H9 (cell line): ENCODE measurements at regions not wholly inside any gene's neighbourhood (a gene's known extent, or its start where the extent isn't known, plus 50 kb on each side); places are given as distances from the start of the nearest gene placed in this dataset.

Experiments
- DNase-seq: peaks from one replicate; pipeline ENCODE4 v3.0.0-alpha.2; 2017
- H2AFZ ChIP-seq: one replicate; pipeline ENCODE4 v1.6.1; 2013; ENCODE audit warnings: mild to moderate bottlenecking, low read length, control low read depth, moderate library complexity
- H2AK5ac ChIP-seq: 2 replicates; pipeline ENCODE4 v1.6.1; 2013; ENCODE audit warnings: low read length, control low read depth, mixed read lengths; ENCODE audit not compliant: insufficient read length
- H2BK120ac ChIP-seq: one replicate; pipeline ENCODE4 v1.6.1; 2013; ENCODE audit warnings: low read depth, mild to moderate bottlenecking, low read length, control low read depth, inconsistent platforms; ENCODE audit not compliant: poor library complexity, severe bottlenecking
- H2BK12ac ChIP-seq: 2 replicates; pipeline ENCODE4 v1.6.1; 2013; ENCODE audit warnings: low read length, control low read depth, mixed read lengths, low read depth; ENCODE audit not compliant: insufficient read length
- H2BK15ac ChIP-seq: 2 replicates; pipeline ENCODE4 v1.6.1; 2013; ENCODE audit warnings: low read depth, low read length, control low read depth
- H2BK20ac ChIP-seq: one replicate; pipeline ENCODE4 v1.6.1; 2013; ENCODE audit warnings: low read depth, mild to moderate bottlenecking, low read length, control low read depth, inconsistent platforms; ENCODE audit not compliant: poor library complexity, severe bottlenecking
- H2BK5ac ChIP-seq: 2 replicates; pipeline ENCODE4 v1.6.1; 2013; ENCODE audit warnings: low read length, control low read depth, mixed read lengths; ENCODE audit not compliant: insufficient read length
- H3K14ac ChIP-seq: 2 replicates; pipeline ENCODE4 v1.6.1; 2013; ENCODE audit warnings: low read length, control low read depth; ENCODE audit not compliant: insufficient read depth
- H3K18ac ChIP-seq: 2 replicates; pipeline ENCODE4 v1.6.1; 2013; ENCODE audit warnings: low read depth, mild to moderate bottlenecking, mixed read lengths, low read length, control low read depth; ENCODE audit not compliant: insufficient read length
- H3K23ac ChIP-seq: 2 replicates; pipeline ENCODE4 v1.6.1; 2013; ENCODE audit warnings: low read length, control low read depth, mixed read lengths, low read depth; ENCODE audit not compliant: insufficient read length
- H3K23me2 ChIP-seq: 2 replicates; pipeline ENCODE4 v1.6.1; 2013; ENCODE audit warnings: low read depth, mild to moderate bottlenecking, mixed read lengths, low read length, control low read depth; ENCODE audit not compliant: insufficient read length, poor library complexity, severe bottlenecking
- H3K27ac ChIP-seq: 2 replicates; pipeline ENCODE4 v1.5.1; 2013; ENCODE audit warnings: low read length, control low read depth, mixed read lengths, low read depth; ENCODE audit not compliant: insufficient read length
- H3K27me3 ChIP-seq: 2 replicates; pipeline ENCODE4 v1.6.1; 2013; ENCODE audit warnings: low read length, control low read depth, inconsistent platforms; ENCODE audit not compliant: insufficient read depth
- H3K4ac ChIP-seq: 2 replicates; pipeline ENCODE4 v1.6.1; 2013; ENCODE audit warnings: low read depth, mild to moderate bottlenecking, control low read depth, inconsistent platforms, low read length, moderate library complexity
- H3K4me1 ChIP-seq: 2 replicates; pipeline ENCODE4 v1.6.1; 2013; ENCODE audit warnings: low read length, control low read depth, inconsistent platforms; ENCODE audit not compliant: insufficient read depth
- H3K4me2 ChIP-seq: 2 replicates; pipeline ENCODE4 v1.6.1; 2013; ENCODE audit warnings: low read length, control low read depth, mixed read lengths; ENCODE audit not compliant: insufficient read length, insufficient read depth
- H3K56ac ChIP-seq: 2 replicates; pipeline ENCODE4 v1.6.1; 2013; ENCODE audit warnings: low read depth, mild to moderate bottlenecking, mixed read lengths, low read length, control low read depth; ENCODE audit not compliant: insufficient read length
- H3K79me1 ChIP-seq: 2 replicates; pipeline ENCODE4 v1.6.1; 2013; ENCODE audit warnings: low read depth, mild to moderate bottlenecking, moderate library complexity, low read length, control low read depth, inconsistent platforms; ENCODE audit not compliant: insufficient read depth, poor library complexity, severe bottlenecking
- H3K79me2 ChIP-seq: 2 replicates; pipeline ENCODE4 v1.6.1; 2013; ENCODE audit warnings: low read length, control low read depth, inconsistent platforms; ENCODE audit not compliant: insufficient read depth
- H3K9ac ChIP-seq: 2 replicates; pipeline ENCODE4 v1.6.1; 2013; ENCODE audit warnings: low read length, control low read depth, mixed read lengths; ENCODE audit not compliant: insufficient read length; ENCODE audit errors: extremely low read depth
- H3K9me3 ChIP-seq: one replicate; pipeline ENCODE4 v1.6.1; 2013; ENCODE audit warnings: low read depth, low read length, inconsistent platforms; ENCODE audit not compliant: control insufficient read depth
- H3T11ph ChIP-seq: one replicate; pipeline ENCODE4 v1.6.1; 2013; ENCODE audit warnings: mild to moderate bottlenecking, low read length, control low read depth, inconsistent platforms
- H4K20me1 ChIP-seq: one replicate; pipeline ENCODE4 v1.6.1; 2013; ENCODE audit not compliant: control insufficient read depth, insufficient read length, insufficient read depth
- H4K5ac ChIP-seq: 2 replicates; pipeline ENCODE4 v1.6.1; 2013; ENCODE audit warnings: low read depth, mild to moderate bottlenecking, mixed read lengths, low read length, control low read depth; ENCODE audit not compliant: insufficient read length
- H4K8ac ChIP-seq: replicated peaks from 2 replicates; pipeline ENCODE4 v1.6.1; 2013; ENCODE audit warnings: low read length, control low read depth, mixed read lengths, low read depth; ENCODE audit not compliant: insufficient read length
- H4K91ac ChIP-seq: 2 replicates; pipeline ENCODE4 v1.6.1; 2013; ENCODE audit warnings: low read depth, mild to moderate bottlenecking, moderate library complexity, mixed read lengths, low read length, control low read depth; ENCODE audit not compliant: insufficient read length
- H3K27ac Mint-ChIP-seq, 3 experiments: 2 replicates in 2 of 3; 3 replicates in 1 of 3; pipeline ENCODE4 v1.8.0; 2020 to 2021; ENCODE audit warnings: mixed read lengths in 3 of 3, mild to moderate bottlenecking in 1 of 3, moderate library complexity in 1 of 3
- H3K27me3 Mint-ChIP-seq: 2 replicates; pipeline ENCODE4 v1.8.0; 2021; ENCODE audit warnings: low read depth, mild to moderate bottlenecking, moderate library complexity, mixed read lengths
- H3K36me3 Mint-ChIP-seq, 3 experiments: 2 replicates in 2 of 3; 3 replicates in 1 of 3; pipeline ENCODE4 v1.8.0; 2020 to 2021; ENCODE audit warnings: low read depth in 3 of 3, mixed read lengths in 3 of 3; ENCODE audit not compliant: insufficient read depth in 1 of 3
- H3K4me1 Mint-ChIP-seq, 2 experiments: 2 replicates each; pipeline ENCODE4 v1.8.0; 2020; ENCODE audit warnings: mixed read lengths in 2 of 2
- H3K4me3 Mint-ChIP-seq, 2 experiments: 2 replicates in 1 of 2; 3 replicates in 1 of 2; pipeline ENCODE4 v1.8.0; 2020 to 2021; ENCODE audit warnings: mild to moderate bottlenecking in 2 of 2, mixed read lengths in 2 of 2, moderate library complexity in 1 of 2
- H3K9me3 Mint-ChIP-seq, 2 experiments: 2 replicates in 1 of 2; 3 replicates in 1 of 2; pipeline ENCODE4 v1.8.0; 2020; ENCODE audit warnings: mild to moderate bottlenecking in 2 of 2, mixed read lengths in 2 of 2, moderate library complexity in 1 of 2
- CTCF ChIP-seq: fragments of 200-600 bp; sonication (generic); conservative IDR thresholded peaks from 3 replicates; pipeline ENCODE4 v1.8.0; 2021; ENCODE audit warnings: antibody characterized with exemption, mild to moderate bottlenecking
- WGBS: extraction: QIAGEN DNeasy Blood & Tissue Kit; methylation state at CpG from one replicate; pipeline ENCODE4 v1.1.7; 2013; ENCODE audit warnings: missing lambda C conversion rate, low lambda C conversion rate, mixed read lengths; ENCODE audit not compliant: insufficient read length; ENCODE audit errors: extremely low coverage; 5-methylcytosine and 5-hydroxymethylcytosine counted together

DNA sequence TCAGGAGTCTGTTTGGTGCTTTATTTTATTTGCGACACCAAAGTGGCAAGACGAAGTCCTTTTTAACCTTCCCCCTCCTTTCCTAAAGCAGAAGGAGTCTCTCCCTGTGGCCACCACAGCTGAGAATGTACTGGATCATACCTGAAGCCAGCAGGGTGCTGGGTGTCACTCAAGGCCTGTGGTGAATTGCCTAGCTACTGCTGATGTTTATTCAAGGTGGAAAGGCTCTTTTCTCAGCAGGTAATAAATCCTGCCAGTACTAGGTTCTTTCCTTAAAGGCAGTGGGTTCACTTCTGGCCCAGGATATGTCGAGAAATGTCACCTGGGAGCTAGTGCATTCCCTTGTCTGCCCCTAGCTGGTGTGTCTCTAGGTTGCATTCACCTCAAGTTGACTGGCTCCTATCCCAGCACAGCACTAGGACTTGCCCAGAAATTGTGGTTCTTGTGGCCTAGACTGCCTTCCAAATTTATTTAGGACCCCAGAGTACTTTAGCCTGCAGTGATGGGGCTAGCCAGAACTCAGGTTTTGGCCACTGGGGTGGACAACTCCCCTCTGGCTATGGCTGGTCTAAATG, 60.8 kb upstream of the FAM3C start:
- Histone ChIP-seq H3T11ph (no peak overlapping the region), H3K23me2 (no peaks in the 10 kb centered on the region), H2BK5ac (no peak overlapping the region), H2BK15ac (no peak overlapping the region), H4K20me1 (no peaks in the 10 kb centered on the region), H2AK5ac (no peak overlapping the region), H3K27ac (no peak overlapping the region), H2BK120ac (no peak overlapping the region), H4K8ac (no peak overlapping the region), H3K23ac (no peak overlapping the region), H3K9me3 (no peaks in the 10 kb centered on the region), H3K4me1 (peaks cover 3% of the 10 kb centered on the region; the same call in 1 of the 2 replicates), H2AFZ (no peak overlapping the region), H3K56ac (no peak overlapping the region), H3K14ac (no peak overlapping the region), H3K27me3 (no peaks in the 10 kb centered on the region), H4K91ac (no peak overlapping the region), H2BK12ac (no peak overlapping the region), H4K5ac (no peak overlapping the region), H3K4me2 (no peak overlapping the region), H3K4ac (no peak overlapping the region), H3K79me2 (no peaks in the 10 kb centered on the region), H3K79me1 (no peaks in the 10 kb centered on the region), H2BK20ac (no peak overlapping the region), H3K9ac (no peak overlapping the region), H3K18ac (no peak overlapping the region)
- Mint-ChIP-seq H3K9me3 (no peaks in the 10 kb centered on the region), H3K4me1 (peaks cover 8 to 14% of the 10 kb centered on the region in 2 experiments; a peak in 3 of 4 replicates), H3K27ac (no peak overlapping the region), H3K36me3 (no peaks in the 10 kb centered on the region; a peak in 1 of 7 replicates), H3K4me3 (no peak overlapping the region), H3K27me3 (no peaks in the 10 kb centered on the region)
- no CpG with 5 or more reads among the region's 3 CpGs for WGBS
- DNase-seq = no peak
- no peak for TF ChIP-seq CTCF
